K562 (cell line): ENCODE measurements at regions not wholly inside any gene's neighbourhood (a gene's known extent, or its start where the extent isn't known, plus 50 kb on each side); places are given as distances from the start of the nearest gene placed in this dataset.

Source experiments
- ATAC-seq: fragments of 200-7000 bp; cut with Tn5 transposase; 3 replicates; pipeline ENCODE4 v1.9.1; 2020; ENCODE audit warnings: moderate library complexity
- BruUV-seq: library from RNA; stranded (reverse); fragments of 400-500 nt; replicated peaks from 2 replicates; lab custom pipeline; 2021; lab: Mats Ljungman, UMichigan
- CTCF ChIA-PET: fragments of 300-600 bp; formaldehyde crosslinking; extraction: SDS; loops from one replicate; lab custom pipeline; 2021; ENCODE audit warnings: low intra/inter-chr PET ratio; lab: Yijun Ruan, JAX
- POLR2A ChIA-PET: fragments of 300-600, 350-650 bp; sonication (Branson Sonifier 250); formaldehyde crosslinking; extraction: SDS; loops from one replicate; lab custom pipeline; 2021; ENCODE audit warnings: antibody characterized with exemption, inconsistent platforms; lab: Yijun Ruan, JAX
- DNase-seq, 4 experiments: peaks; one replicate each; pipeline versions ENCODE4 v3.0.0 to v3.0.0-alpha.2; 2011 to 2018; ENCODE audit warnings: low spot score in 3 of 4, mixed read lengths in 3 of 4; ENCODE audit errors: extremely low read depth in 1 of 4
- FAIRE-seq: peaks from 2 replicates; lab custom pipeline; 2011; peaks lifted over from hg19 to GRCh38; lab: Jason Lieb, UNC
- H2AFZ ChIP-seq: 2 replicates; pipeline ENCODE4 v1.6.0; 2011; ENCODE audit warnings: low read depth, low read length, control low read depth, inconsistent platforms
- H3K27ac ChIP-seq: fragments of 200-600 bp; 3 replicates; pipeline ENCODE4 v1.8.0; 2011; ENCODE audit warnings: low read depth, mild to moderate bottlenecking, control low read depth, inconsistent platforms, low read length, moderate library complexity, mixed read lengths; ENCODE audit errors: extremely low read depth
- H3K27me3 ChIP-seq, 2 experiments: fragments of 300-600 bp in 1 of 2; 2 replicates in 1 of 2; 3 replicates in 1 of 2; pipeline versions ENCODE4 v1.6.0 to v1.8.0; 2011; ENCODE audit warnings: inconsistent platforms in 2 of 2, low read length in 2 of 2, mild to moderate bottlenecking in 1 of 2, mixed read lengths in 1 of 2, moderate library complexity in 1 of 2; ENCODE audit not compliant: control insufficient read depth in 2 of 2, insufficient read depth in 2 of 2
- H3K36me3 ChIP-seq: fragments of 300-600 bp; 3 replicates; pipeline ENCODE4 v1.8.0; 2011; ENCODE audit warnings: mild to moderate bottlenecking, low read length, inconsistent platforms; ENCODE audit not compliant: control insufficient read depth, insufficient read depth
- H3K4me1 ChIP-seq, 2 experiments: fragments of 200-600 bp in 1 of 2; replicated peaks in 1 of 2; 2 replicates in 1 of 2; 3 replicates in 1 of 2; pipeline versions ENCODE4 v1.5.1 to v1.8.0; 2011; ENCODE audit warnings: inconsistent platforms in 2 of 2, low read length in 2 of 2, mild to moderate bottlenecking in 1 of 2, mixed read lengths in 1 of 2, moderate library complexity in 1 of 2; ENCODE audit not compliant: control insufficient read depth in 2 of 2, insufficient read depth in 2 of 2
- H3K4me2 ChIP-seq: 2 replicates; pipeline ENCODE4 v1.6.1; 2011; ENCODE audit warnings: low read length, control low read depth, inconsistent platforms, mixed read lengths; ENCODE audit not compliant: insufficient read depth
- H3K4me3 ChIP-seq: fragments of 200-600 bp; sonication (generic), shearing (Covaris generic); 2 replicates; pipeline ENCODE4 v1.5.1; 2016; ENCODE audit warnings: control low read depth, inconsistent platforms
- H3K79me2 ChIP-seq: fragments of 200-600 bp; 3 replicates; pipeline ENCODE4 v1.8.0; 2011; ENCODE audit warnings: low read length, inconsistent platforms; ENCODE audit not compliant: control insufficient read depth, insufficient read depth
- H3K9ac ChIP-seq, 2 experiments: 2 replicates each; pipeline versions ENCODE4 v1.6.0 to v1.6.1; 2011; ENCODE audit warnings: low read depth in 2 of 2, low read length in 2 of 2, control low read depth in 1 of 2, inconsistent platforms in 1 of 2, mild to moderate bottlenecking in 1 of 2, mixed read lengths in 1 of 2; ENCODE audit not compliant: insufficient read depth in 1 of 2
- H3K9me1 ChIP-seq: one replicate; pipeline ENCODE4 v1.6.0; 2011; ENCODE audit warnings: inconsistent platforms, mild to moderate bottlenecking, low read length, moderate library complexity; ENCODE audit not compliant: control insufficient read depth, insufficient read depth
- H3K9me3 ChIP-seq: replicated peaks from 2 replicates; pipeline ENCODE4 v1.5.1; 2011; ENCODE audit warnings: low read depth, low read length, inconsistent platforms; ENCODE audit not compliant: control insufficient read depth, insufficient read depth
- H4K20me1 ChIP-seq: replicated peaks from 2 replicates; pipeline ENCODE4 v1.6.1; 2011; ENCODE audit warnings: low read length, inconsistent platforms, mixed read lengths; ENCODE audit not compliant: control insufficient read depth, insufficient read depth
- ATF7 ChIP-seq: fragments of 450-650 bp; IDR thresholded peaks from 2 replicates; pipeline ENCODE4 v1.7.1; 2014; ENCODE audit warnings: mild to moderate bottlenecking, moderate library complexity
- IFI16 ChIP-seq: fragments of 250-450 bp; sonication (Bioruptor Pico); IDR thresholded peaks from 2 replicates; pipeline ENCODE4 v2.1.2; 2022; ENCODE audit warnings: mild to moderate bottlenecking, inconsistent platforms
- MCM3 ChIP-seq: fragments of 450-650 bp; IDR thresholded peaks from 2 replicates; pipeline ENCODE4 v1.6.1; 2016
- MYC ChIP-seq, 2 experiments: fragments of 250-450 bp in 1 of 2; sonication (Bioruptor Pico) in 1 of 2; IDR thresholded peaks; 2 replicates each; pipeline versions ENCODE4 v1.5.1 to v1.6.1; 2012 to 2021; ENCODE audit warnings: low read depth in 2 of 2, borderline replicate concordance in 1 of 2, improper control_type of control experiment in 1 of 2, low read length in 1 of 2, mild to moderate bottlenecking in 1 of 2, moderate library complexity in 1 of 2
- PPARD ChIP-seq: fragments of 250-450 bp; sonication (Bioruptor Pico); IDR thresholded peaks from 2 replicates; pipeline ENCODE4 v1.8.0; 2022; ENCODE audit warnings: inconsistent platforms, mild to moderate bottlenecking, moderate library complexity
- RBM14 ChIP-seq: fragments of 200-400 bp; formaldehyde crosslinking; IDR thresholded peaks from 2 replicates; pipeline ENCODE4 v1.6.1; 2018; ENCODE audit warnings: low read depth, mild to moderate bottlenecking, low read length, moderate library complexity, borderline replicate concordance; ENCODE audit not compliant: insufficient read depth
- SAP30 ChIP-seq: fragments of 200-600 bp; sonication (generic); IDR thresholded peaks from 2 replicates; pipeline ENCODE4 v1.6.1; 2012; ENCODE audit warnings: borderline replicate concordance, low read depth, mild to moderate bottlenecking, moderate library complexity, low read length, control low read depth, inconsistent platforms; ENCODE audit not compliant: insufficient read depth, poor library complexity, severe bottlenecking
- ZNF239 ChIP-seq: fragments of 250-450 bp; sonication (Bioruptor Pico); IDR thresholded peaks from 2 replicates; pipeline ENCODE4 v1.4.0; 2020; ENCODE audit warnings: mild to moderate bottlenecking
- ZNF274 ChIP-seq: IDR thresholded peaks from 2 replicates; pipeline ENCODE4 v1.6.1; 2011; ENCODE audit warnings: low read depth, mild to moderate bottlenecking, low read length, moderate library complexity, borderline replicate concordance
- ZNF280A ChIP-seq: fragments of 450-650 bp; IDR thresholded peaks from 2 replicates; pipeline ENCODE4 v1.6.1; 2018; ENCODE audit warnings: mild to moderate bottlenecking, low read depth; ENCODE audit not compliant: partially characterized antibody
- WGBS: fragments of 100-300 bp; shearing (Covaris generic); methylation state at CpG from one replicate; pipeline ENCODE4 v1.1.6; 2016; ENCODE audit warnings: low coverage, mixed read lengths; ENCODE audit not compliant: insufficient coverage; ENCODE audit errors: missing lambda C conversion rate; 5-methylcytosine and 5-hydroxymethylcytosine counted together
- in situ Hi-C: fragments of 300-500 bp; cut with MboI; formaldehyde crosslinking; loops from 4 replicates; pipeline ENCODE4 v1.15.0; 2018; ENCODE audit warnings: inconsistent platforms, mixed read lengths
- intact Hi-C: fragments of 100-400 bp; cut with micrococcal nuclease; formaldehyde crosslinking; loops from 2 replicates; pipeline ENCODE4 v1.14.2; 2022
- TF ChIP-seq, protein P1 (sequence below): fragments of 250-450 bp; sonication (Bioruptor Pico); IDR thresholded peaks from 2 replicates; pipeline ENCODE4 v1.8.0; 2022; ENCODE audit warnings: moderate library complexity, mild to moderate bottlenecking, inconsistent platforms
- TF ChIP-seq, protein P2 (sequence below): IDR thresholded peaks from 2 replicates; pipeline ENCODE4 v1.6.1; 2011; ENCODE audit not compliant: insufficient read length; ENCODE audit errors: extremely low read depth
- TF ChIP-seq, protein P3 (sequence below): sonication (generic); formaldehyde crosslinking; IDR thresholded peaks from 2 replicates; pipeline ENCODE4 v1.8.0; 2023; ENCODE audit warnings: missing genetic modification reagents, mild to moderate bottlenecking, borderline replicate concordance

- no peaks in the 10 kb centered on the region for H3K9me1 ChIP-seq
- 0% methylated on average over 3 of the region's 3 CpGs for WGBS
- intact Hi-C loops = no loop called here
- no peak for ATAC-seq
- no peaks in the 10 kb centered on the region for H3K79me2 ChIP-seq
- H3K4me1 ChIP-seq = no peaks in the 10 kb centered on the region
- in situ Hi-C loops = no loop called here
- no peaks in the 10 kb centered on the region for H4K20me1 ChIP-seq
- FAIRE-seq = no peak
- no peaks in the 10 kb centered on the region for H3K36me3 ChIP-seq
- H3K4me2 ChIP-seq = no peak overlapping the region
- ChIA-PET CTCF (no interaction called here), POLR2A (no interaction called here)
- no TSS peak for BruUV-seq
- no peaks in the 10 kb centered on the region for H3K27me3 ChIP-seq
- no peak overlapping the region for H2AFZ ChIP-seq
- H3K27ac ChIP-seq = no peak overlapping the region
- H3K9me3 ChIP-seq = no peaks in the 10 kb centered on the region
- DNase-seq = no peak
- no peak overlapping the region for H3K9ac ChIP-seq
- no peak overlapping the region for H3K4me3 ChIP-seq
- TF ChIP-seq MCM3 (no peak), ATF7 (no peak), ZNF239 (CRISPR knock-in tag) (no peak), PPARD (no peak), ZNF280A (no peak), MYC (IDR thresholded peaks at IDR 0.05; ENCODE audit: low read depth, low read length) (no peak), MYC (CRISPR knock-in tag; IDR thresholded peaks at IDR 0.05; ENCODE audit: borderline replicate concordance, low read depth) (no peak), IFI16 (CRISPR knock-in tag) (no peak), ZNF274 (no peak), SAP30 (no peak), RBM14 (no peak)
- TF ChIP-seq, protein P1, sequence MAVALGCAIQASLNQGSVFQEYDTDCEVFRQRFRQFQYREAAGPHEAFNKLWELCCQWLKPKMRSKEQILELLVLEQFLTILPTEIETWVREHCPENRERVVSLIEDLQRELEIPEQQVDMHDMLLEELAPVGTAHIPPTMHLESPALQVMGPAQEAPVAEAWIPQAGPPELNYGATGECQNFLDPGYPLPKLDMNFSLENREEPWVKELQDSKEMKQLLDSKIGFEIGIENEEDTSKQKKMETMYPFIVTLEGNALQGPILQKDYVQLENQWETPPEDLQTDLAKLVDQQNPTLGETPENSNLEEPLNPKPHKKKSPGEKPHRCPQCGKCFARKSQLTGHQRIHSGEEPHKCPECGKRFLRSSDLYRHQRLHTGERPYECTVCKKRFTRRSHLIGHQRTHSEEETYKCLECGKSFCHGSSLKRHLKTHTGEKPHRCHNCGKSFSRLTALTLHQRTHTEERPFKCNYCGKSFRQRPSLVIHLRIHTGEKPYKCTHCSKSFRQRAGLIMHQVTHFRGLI = no peak
- TF ChIP-seq, protein P2, sequence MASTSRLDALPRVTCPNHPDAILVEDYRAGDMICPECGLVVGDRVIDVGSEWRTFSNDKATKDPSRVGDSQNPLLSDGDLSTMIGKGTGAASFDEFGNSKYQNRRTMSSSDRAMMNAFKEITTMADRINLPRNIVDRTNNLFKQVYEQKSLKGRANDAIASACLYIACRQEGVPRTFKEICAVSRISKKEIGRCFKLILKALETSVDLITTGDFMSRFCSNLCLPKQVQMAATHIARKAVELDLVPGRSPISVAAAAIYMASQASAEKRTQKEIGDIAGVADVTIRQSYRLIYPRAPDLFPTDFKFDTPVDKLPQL = no peak
- TF ChIP-seq, protein P3, sequence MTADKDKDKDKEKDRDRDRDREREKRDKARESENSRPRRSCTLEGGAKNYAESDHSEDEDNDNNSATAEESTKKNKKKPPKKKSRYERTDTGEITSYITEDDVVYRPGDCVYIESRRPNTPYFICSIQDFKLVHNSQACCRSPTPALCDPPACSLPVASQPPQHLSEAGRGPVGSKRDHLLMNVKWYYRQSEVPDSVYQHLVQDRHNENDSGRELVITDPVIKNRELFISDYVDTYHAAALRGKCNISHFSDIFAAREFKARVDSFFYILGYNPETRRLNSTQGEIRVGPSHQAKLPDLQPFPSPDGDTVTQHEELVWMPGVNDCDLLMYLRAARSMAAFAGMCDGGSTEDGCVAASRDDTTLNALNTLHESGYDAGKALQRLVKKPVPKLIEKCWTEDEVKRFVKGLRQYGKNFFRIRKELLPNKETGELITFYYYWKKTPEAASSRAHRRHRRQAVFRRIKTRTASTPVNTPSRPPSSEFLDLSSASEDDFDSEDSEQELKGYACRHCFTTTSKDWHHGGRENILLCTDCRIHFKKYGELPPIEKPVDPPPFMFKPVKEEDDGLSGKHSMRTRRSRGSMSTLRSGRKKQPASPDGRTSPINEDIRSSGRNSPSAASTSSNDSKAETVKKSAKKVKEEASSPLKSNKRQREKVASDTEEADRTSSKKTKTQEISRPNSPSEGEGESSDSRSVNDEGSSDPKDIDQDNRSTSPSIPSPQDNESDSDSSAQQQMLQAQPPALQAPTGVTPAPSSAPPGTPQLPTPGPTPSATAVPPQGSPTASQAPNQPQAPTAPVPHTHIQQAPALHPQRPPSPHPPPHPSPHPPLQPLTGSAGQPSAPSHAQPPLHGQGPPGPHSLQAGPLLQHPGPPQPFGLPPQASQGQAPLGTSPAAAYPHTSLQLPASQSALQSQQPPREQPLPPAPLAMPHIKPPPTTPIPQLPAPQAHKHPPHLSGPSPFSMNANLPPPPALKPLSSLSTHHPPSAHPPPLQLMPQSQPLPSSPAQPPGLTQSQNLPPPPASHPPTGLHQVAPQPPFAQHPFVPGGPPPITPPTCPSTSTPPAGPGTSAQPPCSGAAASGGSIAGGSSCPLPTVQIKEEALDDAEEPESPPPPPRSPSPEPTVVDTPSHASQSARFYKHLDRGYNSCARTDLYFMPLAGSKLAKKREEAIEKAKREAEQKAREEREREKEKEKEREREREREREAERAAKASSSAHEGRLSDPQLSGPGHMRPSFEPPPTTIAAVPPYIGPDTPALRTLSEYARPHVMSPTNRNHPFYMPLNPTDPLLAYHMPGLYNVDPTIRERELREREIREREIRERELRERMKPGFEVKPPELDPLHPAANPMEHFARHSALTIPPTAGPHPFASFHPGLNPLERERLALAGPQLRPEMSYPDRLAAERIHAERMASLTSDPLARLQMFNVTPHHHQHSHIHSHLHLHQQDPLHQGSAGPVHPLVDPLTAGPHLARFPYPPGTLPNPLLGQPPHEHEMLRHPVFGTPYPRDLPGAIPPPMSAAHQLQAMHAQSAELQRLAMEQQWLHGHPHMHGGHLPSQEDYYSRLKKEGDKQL (CRISPR knock-in tag) = no peak
Observed at GRCh38 chr9:107080130-107080529, 202.9 kb upstream of the RAD23B start.
